Sciatic nerve (tissue), 2 donors: ENCODE measurements at regions not wholly inside any gene's neighbourhood (a gene's known extent, or its start where the extent isn't known, plus 50 kb on each side); places are given as distances from the start of the nearest gene placed in this dataset.

Experiments
- ATAC-seq: fragments of 200-7000 bp; cut with Tn5 transposase; one replicate; pipeline ENCODE4 v1.9.1; 2020; ENCODE audit warnings: mild to moderate bottlenecking, moderate library complexity
- DNase-seq: peaks from one replicate; pipeline ENCODE4 v3.0.0-alpha.2; 2020; ENCODE audit warnings: low spot score
- intact Hi-C: fragments of 100-400 bp; cut with DNase I; formaldehyde crosslinking; loops from one replicate; pipeline ENCODE4 v1.14.2; 2022
- donor health status: DM: no; HTN: no; CAD: no.
- donor health status: DM: no; HTN: no; CAD: no.

GRCh38 chr10:10368951-10369576, 648.6 kb upstream of the CELF2 start:
- ATAC-seq (no peak), DNase-seq (no peak)
- intact Hi-C loops: no loop called here

- intact Hi-C loops: no loop called here
- DNase-seq: no peak
- no peak for ATAC-seq
Measured at GRCh38 chr10:10385831-10386230, 631.8 kb upstream of the CELF2 start.

- no peak for ATAC-seq
- DNase-seq: no peak
- intact Hi-C loops: no loop called here
Measured at GRCh38 chr10:10389182-10389581, 628.5 kb upstream of the CELF2 start.

- intact Hi-C loops: no loop called here
- DNase-seq: no peak
- no peak for ATAC-seq
Measured at GRCh38 chr10:10392511-10392910, 625.2 kb upstream of the CELF2 start.

DNA sequence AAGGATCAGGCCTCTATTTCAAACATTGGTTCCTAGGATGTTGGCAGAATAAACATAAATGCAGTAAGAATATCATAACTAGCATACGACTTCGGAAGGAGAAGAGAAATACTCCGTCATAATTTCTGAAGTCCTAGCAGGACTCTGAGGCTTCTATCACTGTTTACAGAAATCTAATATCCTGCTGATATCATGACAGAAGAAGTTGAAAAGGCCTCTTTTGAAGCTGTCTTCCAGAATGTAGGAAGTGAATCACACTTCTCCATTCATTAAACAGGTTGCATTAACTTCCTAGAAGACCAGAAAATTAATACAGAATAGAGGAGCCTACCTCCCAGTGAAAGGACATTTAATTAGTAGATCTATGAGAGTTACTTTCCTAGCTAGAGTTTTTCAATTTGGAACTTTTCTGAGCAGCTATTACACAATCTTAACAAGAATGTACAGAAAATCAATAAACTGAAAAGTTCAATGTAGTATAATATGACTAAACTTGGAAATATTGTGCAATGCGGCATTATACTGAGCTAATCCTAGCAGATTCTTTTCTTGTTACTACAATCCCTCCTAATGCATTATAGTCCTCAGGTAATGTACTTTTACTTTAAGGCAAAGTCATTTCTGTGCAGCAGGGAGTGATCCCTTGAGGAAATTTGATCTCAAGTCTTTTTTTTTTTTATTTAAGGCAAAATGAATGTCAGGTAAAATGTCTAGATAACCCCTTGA, 622.6 kb upstream of the CELF2 start:
- DNase-seq: no peak
- intact Hi-C loops: no loop called here
- no peak for ATAC-seq

DNA sequence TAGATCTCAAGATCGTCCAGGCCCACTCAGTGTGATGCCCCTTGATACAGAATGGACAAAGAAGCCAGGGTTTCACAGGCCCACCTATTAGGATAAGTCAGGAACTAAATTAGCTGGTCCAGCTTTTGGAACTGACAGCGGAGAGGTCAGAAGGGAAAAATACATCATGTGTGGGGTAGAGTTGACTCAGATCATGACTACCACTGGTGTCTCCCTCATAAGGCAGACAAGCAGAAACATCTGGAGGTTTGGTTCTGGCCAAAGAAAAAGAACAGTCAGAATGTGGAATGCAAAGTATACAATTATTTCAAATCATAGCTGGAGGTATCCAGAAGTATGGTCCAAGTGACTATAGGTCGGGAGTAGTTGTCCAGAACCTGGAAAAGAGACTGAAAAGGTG, 621.1 kb upstream of the CELF2 start:
- ATAC-seq (no peak), DNase-seq (no peak)
- intact Hi-C loops: no loop called here

DNA sequence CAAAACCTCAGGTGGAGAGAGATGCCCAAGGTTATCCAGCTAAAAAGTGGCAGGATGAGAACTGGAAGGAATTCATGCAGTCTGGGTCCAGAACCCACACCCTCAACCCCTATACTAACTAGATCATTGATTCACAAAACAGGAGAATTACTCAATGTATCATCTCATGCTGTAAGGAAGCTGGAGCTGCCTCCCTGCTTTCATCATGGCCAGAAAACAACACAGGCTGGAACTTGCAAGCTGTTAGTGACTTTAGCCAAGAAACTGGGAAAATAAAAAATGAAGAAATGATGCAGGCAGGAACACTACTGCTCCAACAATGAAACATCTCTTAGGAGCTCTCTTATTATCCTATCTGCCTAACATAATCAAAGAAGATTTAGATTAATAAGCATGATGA, 619.8 kb upstream of the CELF2 start:
- ATAC-seq: no peak

DNA sequence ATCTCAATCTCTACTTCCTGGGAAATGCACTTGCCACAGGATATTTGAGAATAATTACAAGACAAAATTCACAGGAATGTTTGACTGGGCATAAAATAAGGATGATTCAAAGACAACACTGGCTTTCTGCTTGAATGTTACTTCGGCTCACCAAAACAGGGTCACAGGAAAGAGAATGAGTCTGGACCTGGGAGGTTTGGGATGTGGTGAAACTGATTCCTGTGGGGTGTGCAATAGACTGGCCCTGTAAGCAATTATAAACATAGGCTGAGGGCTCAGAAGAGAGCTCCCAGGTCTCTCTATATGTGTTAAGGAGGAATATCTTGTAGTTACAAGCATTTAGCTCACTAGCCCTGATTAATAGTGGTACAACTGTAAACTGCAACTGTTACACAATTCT, 613.9 kb upstream of the CELF2 start:
- no peak for DNase-seq
- ATAC-seq: no peak
- intact Hi-C loops: no loop called here

More for the DNA sequence above, 619.8 kb upstream of the CELF2 start:
- intact Hi-C loops: no loop called here
- DNase-seq: no peak

DNA sequence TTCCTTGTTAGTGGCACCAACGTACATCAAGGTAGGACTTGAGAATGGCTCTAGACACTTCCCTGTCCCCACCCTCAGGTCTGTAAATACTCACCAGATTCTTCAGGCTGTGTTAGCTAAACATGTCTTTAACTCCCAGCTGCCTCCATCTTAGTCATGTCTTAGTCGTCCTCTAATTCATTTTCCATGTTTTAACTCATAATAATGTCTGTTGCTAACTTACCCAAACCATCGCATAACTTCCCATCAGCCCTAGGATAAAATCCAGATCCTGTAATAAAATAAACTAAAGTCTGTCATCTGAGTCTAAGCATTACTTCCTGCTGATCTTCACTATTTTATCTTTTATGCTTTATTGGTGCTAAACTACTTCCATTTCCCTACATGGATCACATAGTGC, 600.0 kb upstream of the CELF2 start:
- DNase-seq (no peak), ATAC-seq (no peak)
- intact Hi-C loops: no loop called here

DNA sequence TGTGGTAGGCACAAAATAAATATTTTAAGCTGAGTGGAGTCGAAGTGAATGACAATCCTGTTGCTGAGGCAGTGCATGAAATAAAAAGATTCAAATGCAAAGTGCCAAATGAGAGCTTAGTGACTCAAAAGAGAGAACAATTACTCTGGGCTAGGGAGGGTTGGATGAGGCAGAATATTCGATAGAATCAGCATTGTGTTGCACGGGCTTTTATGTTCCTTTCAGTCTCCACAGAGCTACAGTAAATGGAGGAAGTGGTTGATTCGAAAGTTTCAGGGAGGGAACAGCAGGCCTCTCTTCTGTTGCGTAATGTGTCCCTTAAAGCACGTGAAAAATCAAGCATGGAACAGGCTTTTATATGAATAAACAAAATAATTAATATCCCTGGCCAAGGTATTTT, 599.3 kb upstream of the CELF2 start:
- no peak for ATAC-seq
- DNase-seq: no peak
- intact Hi-C loops: no loop called here

- intact Hi-C loops: no loop called here
- DNase-seq (no peak), ATAC-seq (no peak)
Measured at GRCh38 chr10:10421071-10421470, 596.6 kb upstream of the CELF2 start.

DNA sequence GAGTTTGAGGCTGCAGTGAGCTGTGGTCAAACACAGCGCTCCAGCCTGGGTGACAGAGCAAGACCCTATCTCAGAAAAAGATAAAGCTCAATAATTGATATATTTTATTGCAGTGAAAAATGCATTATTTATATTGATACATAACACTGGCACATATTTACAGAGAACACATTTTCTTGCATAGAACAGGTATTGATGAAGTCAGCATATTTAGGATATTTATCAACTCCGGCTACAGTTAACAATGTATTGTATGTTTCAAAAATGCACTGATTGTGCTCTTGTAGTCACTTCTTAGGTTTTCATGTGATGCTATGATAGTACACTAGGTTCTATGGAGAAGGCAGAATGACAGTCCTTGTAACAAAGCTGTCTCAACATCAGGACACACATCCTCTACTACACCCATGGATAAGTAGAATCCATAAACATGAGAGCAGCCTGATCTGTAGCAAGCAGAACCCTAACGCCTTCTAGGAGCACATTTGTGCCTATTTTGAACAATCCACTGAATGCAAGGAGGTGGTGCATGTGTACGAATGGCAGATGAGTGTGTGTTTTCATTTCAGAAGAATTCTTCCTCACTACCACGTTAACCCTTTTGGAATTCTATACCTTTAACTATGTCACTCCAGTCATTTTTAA, 586.1 kb upstream of the CELF2 start:
- intact Hi-C loops: no loop called here
- DNase-seq (no peak), ATAC-seq (no peak)

GRCh38 chr10:10432296-10433035, 585.2 kb upstream of the CELF2 start:
- DNase-seq (no peak), ATAC-seq (no peak)
- intact Hi-C loops: no loop called here

GRCh38 chr10:10434312-10434711, 583.4 kb upstream of the CELF2 start:
- ATAC-seq: no peak
- intact Hi-C loops: no loop called here
- DNase-seq: no peak

DNA sequence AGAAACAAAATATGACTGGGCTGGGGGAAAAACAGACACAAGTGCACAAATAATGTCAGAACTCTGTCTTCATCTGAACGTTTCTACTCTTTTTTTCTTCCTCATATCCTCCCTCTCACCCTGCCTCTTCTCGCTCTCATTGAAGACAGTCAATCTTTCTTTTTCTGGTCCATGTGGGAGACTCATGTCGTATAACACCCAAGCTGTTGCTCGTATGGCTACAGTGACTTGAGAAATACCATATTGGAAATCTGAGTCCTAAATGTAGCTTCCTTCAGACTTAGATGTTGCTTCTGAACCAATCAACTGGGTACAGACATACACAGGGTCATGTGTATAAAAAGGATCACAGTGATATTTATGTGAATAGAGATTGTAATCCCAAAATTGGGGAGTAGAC, 579.8 kb upstream of the CELF2 start:
- no peak for DNase-seq

DNA sequence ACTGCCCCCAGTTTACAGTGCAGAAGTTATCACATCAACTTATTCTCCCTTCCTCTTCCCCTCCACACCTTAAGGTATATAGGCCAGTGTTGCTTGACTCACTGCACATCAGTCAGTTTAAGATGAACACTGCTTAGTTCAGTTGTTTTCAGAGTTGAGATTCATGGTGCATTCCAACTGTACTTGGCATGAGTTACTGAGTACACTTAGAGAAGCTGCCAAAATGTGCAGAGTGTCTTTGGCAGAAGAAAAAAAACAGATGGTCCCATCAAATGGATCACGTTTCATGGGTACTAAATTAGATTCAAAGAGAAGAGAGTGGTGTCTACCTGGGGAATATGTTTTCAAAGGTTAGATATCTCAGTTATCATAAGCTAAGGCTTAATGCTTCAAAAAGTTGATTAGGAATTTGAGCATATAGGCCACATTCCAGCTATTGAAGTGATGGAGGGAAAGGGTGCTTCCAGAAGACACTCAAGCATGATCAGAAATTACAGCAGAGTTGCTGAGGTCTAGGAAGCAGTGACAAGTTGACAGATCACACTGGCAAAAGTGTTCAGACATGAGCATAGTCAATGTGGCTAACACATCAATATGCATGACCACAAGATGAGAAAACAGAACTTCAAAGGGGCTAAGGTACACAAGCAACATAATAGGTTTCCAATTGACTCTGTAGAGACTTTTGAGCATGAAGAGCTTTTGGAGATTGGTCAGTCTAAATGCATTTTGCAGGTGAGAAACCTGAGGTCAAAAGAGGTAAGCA, 579.2 kb upstream of the CELF2 start:
- DNase-seq (no peak), ATAC-seq (no peak)
- intact Hi-C loops: no loop called here

More for the DNA sequence above, 579.8 kb upstream of the CELF2 start:
- ATAC-seq: no peak
- intact Hi-C loops: no loop called here

DNA sequence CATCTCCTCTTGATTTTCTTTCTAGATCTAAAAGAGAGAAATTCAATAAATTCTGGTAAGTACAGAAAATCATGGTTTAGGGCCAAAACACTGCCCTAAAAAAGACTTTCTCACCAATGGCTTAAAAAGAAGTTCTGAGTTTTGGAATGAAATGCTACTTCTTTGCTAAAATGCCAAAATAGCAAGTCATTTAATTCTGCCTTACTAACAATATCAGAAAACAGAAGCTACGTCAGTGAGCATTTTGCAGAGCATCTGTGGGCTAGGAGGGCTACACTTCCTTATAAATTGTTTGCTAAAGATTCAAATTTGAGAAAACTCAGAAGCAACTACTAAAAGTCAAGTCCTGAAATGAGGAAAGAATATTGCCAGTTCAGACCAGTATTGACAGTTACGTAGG, 560.8 kb upstream of the CELF2 start:
- intact Hi-C loops: no loop called here
- DNase-seq: no peak
- ATAC-seq: no peak

DNA sequence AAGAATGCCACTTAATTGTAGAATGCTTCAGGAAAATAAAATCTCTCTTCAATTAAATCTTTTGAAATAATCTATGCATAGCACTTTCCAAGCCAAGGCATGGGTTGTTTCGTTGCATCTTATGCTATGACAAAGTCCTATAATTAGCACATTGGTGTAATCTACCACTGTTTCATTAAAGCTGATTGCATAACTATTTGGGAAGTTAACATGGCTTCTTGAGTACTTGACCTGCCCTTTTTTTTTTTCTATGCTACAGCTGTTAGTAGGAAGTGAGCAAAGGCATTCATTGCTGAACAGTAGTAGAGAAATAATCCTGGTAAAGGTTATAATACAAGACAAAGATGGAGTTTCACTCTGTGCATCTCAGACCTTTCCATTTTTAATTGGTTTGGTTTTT, 557.2 kb upstream of the CELF2 start:
- intact Hi-C loops: no loop called here
- DNase-seq (no peak), ATAC-seq (no peak)
